Tongue (tissue), 1 donor: ENCODE measurements at regions not wholly inside any gene's neighbourhood (a gene's known extent, or its start where the extent isn't known, plus 50 kb on each side); places are given as distances from the start of the nearest gene placed in this dataset.
"Not testable (repeated sequence)": the region's sequence is repeated elsewhere in the genome, so short reads cannot be mapped to it uniquely, and the experiment has no call there.

Experiments
- DNase-seq: peaks from one replicate; pipeline ENCODE4 v3.0.0-alpha.2; 2015

DNA sequence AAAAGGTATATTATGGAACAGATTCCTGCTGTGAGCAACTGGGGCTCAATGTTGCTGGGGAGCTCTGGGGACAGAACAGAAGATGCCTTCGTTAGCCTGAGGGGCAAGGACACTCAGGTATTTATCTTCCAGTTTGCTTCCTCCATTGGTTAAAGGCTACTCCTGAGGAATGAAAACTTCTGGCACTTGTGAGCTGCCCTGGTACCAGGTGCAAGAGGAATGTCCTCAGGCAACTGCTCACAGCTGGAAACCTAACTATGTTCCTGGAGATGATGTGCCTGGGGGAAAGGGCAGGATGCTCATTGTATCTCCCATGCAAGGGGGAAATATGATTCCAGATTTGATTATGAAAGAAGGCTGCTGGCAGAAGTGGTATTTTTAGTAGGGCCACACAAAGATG, 54.0 kb upstream of the BBX start:
- DNase-seq, result no peak

DNA sequence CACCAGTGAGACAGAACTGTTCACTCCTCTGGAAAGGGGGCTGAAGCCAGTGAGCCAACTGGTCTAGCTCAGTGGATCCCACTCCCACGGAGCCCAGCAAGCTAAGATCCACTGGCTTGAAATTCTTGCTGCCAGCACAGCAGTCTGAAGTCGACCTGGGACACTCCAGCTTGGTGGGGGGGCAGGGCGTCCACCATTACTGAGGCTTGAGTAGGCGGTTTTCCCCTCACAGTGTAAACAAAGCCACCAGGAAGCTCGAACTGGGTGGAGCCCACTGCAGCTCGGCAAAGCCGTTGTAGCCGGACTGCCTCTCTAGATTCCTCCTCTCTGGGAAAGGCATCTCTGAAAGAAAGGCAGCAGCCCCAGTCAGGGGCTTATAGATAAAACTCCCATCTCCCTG, 52.3 kb upstream of the BBX start:
- DNase-seq, result not testable (repeated sequence)
